ENCODE measurements at regions not wholly inside any gene's neighbourhood (a gene's known extent, or its start where the extent isn't known, plus 50 kb on each side); places are given as distances from the start of the nearest gene placed in this dataset.

- Histone ChIP-seq H3K4me2 (ENCODE audit: low read length) (no peak overlapping the region), H2AFZ (no peak overlapping the region), H3K36me3 (ENCODE audit: control insufficient read depth, insufficient read depth, low read length) (no peaks in the 10 kb centered on the region), H3K27ac (no peak overlapping the region), H3K27me3 (ENCODE audit: control insufficient read depth, insufficient read depth, low read length) (no peaks in the 10 kb centered on the region), H3K9me3 (ENCODE audit: control insufficient read depth, low read length) (no peaks in the 10 kb centered on the region), H3K9ac (no peak overlapping the region), H3K4me3 (ENCODE audit: low read depth, low read length) (no peak overlapping the region), H3K79me2 (no peaks in the 10 kb centered on the region), H3K4me1 (no peaks in the 10 kb centered on the region)
- TF ChIP-seq CTCF (IDR thresholded peaks at IDR 0.05): peak; percentile 75
Measured at GRCh38 chr1:75991497-75992114, 59.4 kb upstream of the ASB17 start.

GRCh38 chr1:75992312-75992711 is 60.1 kb upstream of the ASB17 start:
- Histone ChIP-seq H3K4me1 (no peaks in the 10 kb centered on the region), H3K9me3 (ENCODE audit: control insufficient read depth, low read length) (no peaks in the 10 kb centered on the region), H3K27ac (no peak overlapping the region), H3K4me2 (ENCODE audit: low read length) (no peak overlapping the region), H3K36me3 (ENCODE audit: control insufficient read depth, insufficient read depth, low read length) (no peaks in the 10 kb centered on the region), H2AFZ (no peak overlapping the region), H3K79me2 (no peaks in the 10 kb centered on the region), H3K9ac (no peak overlapping the region), H3K4me3 (ENCODE audit: low read depth, low read length) (no peak overlapping the region), H3K27me3 (ENCODE audit: control insufficient read depth, insufficient read depth, low read length) (no peaks in the 10 kb centered on the region)
- no peak for TF ChIP-seq CTCF (IDR thresholded peaks at IDR 0.05)

- H3K4me1 ChIP-seq: no peaks in the 10 kb centered on the region
- no peak overlapping the region for H2AFZ ChIP-seq
- no peak overlapping the region for H3K27ac ChIP-seq
- H3K36me3 ChIP-seq (ENCODE audit: control insufficient read depth, insufficient read depth, low read length): no peaks in the 10 kb centered on the region
- H3K79me2 ChIP-seq: no peaks in the 10 kb centered on the region
- no peak for TF ChIP-seq CTCF (IDR thresholded peaks at IDR 0.05)
- no peaks in the 10 kb centered on the region for H3K27me3 ChIP-seq (ENCODE audit: control insufficient read depth, insufficient read depth, low read length)
- H3K9me3 ChIP-seq (ENCODE audit: control insufficient read depth, low read length): no peaks in the 10 kb centered on the region
- H3K9ac ChIP-seq: no peak overlapping the region
- H3K4me3 ChIP-seq (ENCODE audit: low read depth, low read length): no peak overlapping the region
- no peak overlapping the region for H3K4me2 ChIP-seq (ENCODE audit: low read length)
Measured at GRCh38 chr1:75993661-75994060, 61.5 kb upstream of the ASB17 start.

- Histone ChIP-seq H3K4me1 (no peaks in the 10 kb centered on the region), H3K4me2 (ENCODE audit: low read length) (no peak overlapping the region), H3K4me3 (ENCODE audit: low read depth, low read length) (no peak overlapping the region), H2AFZ (no peak overlapping the region), H3K79me2 (no peaks in the 10 kb centered on the region), H3K9me3 (ENCODE audit: control insufficient read depth, low read length) (no peaks in the 10 kb centered on the region), H3K27ac (no peak overlapping the region), H3K36me3 (ENCODE audit: control insufficient read depth, insufficient read depth, low read length) (no peaks in the 10 kb centered on the region), H3K27me3 (ENCODE audit: control insufficient read depth, insufficient read depth, low read length) (no peaks in the 10 kb centered on the region), H3K9ac (no peak overlapping the region)
- TF ChIP-seq CTCF (IDR thresholded peaks at IDR 0.05): no peak
Measured at GRCh38 chr1:75996196-75996595, 64.0 kb upstream of the ASB17 start.

- no peak overlapping the region for H3K9ac ChIP-seq
- H3K4me3 ChIP-seq (ENCODE audit: low read depth, low read length): no peak overlapping the region
- no peak overlapping the region for H3K4me2 ChIP-seq (ENCODE audit: low read length)
- no peak overlapping the region for H2AFZ ChIP-seq
- H3K27me3 ChIP-seq (ENCODE audit: control insufficient read depth, insufficient read depth, low read length): no peaks in the 10 kb centered on the region
- no peak for TF ChIP-seq CTCF (IDR thresholded peaks at IDR 0.05)
- no peak overlapping the region for H3K27ac ChIP-seq
- H3K79me2 ChIP-seq: no peaks in the 10 kb centered on the region
- H3K36me3 ChIP-seq (ENCODE audit: control insufficient read depth, insufficient read depth, low read length): no peaks in the 10 kb centered on the region
- no peaks in the 10 kb centered on the region for H3K4me1 ChIP-seq
- no peaks in the 10 kb centered on the region for H3K9me3 ChIP-seq (ENCODE audit: control insufficient read depth, low read length)
Measured at GRCh38 chr1:75999034-75999433, 66.8 kb upstream of the ASB17 start.
